K562 (cell line): ENCODE measurements at regions not wholly inside any gene's neighbourhood (a gene's known extent, or its start where the extent isn't known, plus 50 kb on each side); places are given as distances from the start of the nearest gene placed in this dataset.

Experiments
- ATAC-seq: fragments of 200-7000 bp; cut with Tn5 transposase; 3 replicates; pipeline ENCODE4 v1.9.1; 2020; ENCODE audit warnings: moderate library complexity
- BruUV-seq: library from RNA; stranded (reverse); fragments of 400-500 nt; replicated peaks from 2 replicates; lab custom pipeline; 2021; lab: Mats Ljungman, UMichigan
- CTCF ChIA-PET: fragments of 300-600 bp; formaldehyde crosslinking; extraction: SDS; loops from one replicate; lab custom pipeline; 2021; ENCODE audit warnings: low intra/inter-chr PET ratio; lab: Yijun Ruan, JAX
- POLR2A ChIA-PET: fragments of 300-600, 350-650 bp; sonication (Branson Sonifier 250); formaldehyde crosslinking; extraction: SDS; loops from one replicate; lab custom pipeline; 2021; ENCODE audit warnings: antibody characterized with exemption, inconsistent platforms; lab: Yijun Ruan, JAX
- DNase-seq, 4 experiments: peaks; one replicate each; pipeline versions ENCODE4 v3.0.0 to v3.0.0-alpha.2; 2011 to 2018; ENCODE audit warnings: low spot score in 3 of 4, mixed read lengths in 3 of 4; ENCODE audit errors: extremely low read depth in 1 of 4
- FAIRE-seq: peaks from 2 replicates; lab custom pipeline; 2011; peaks lifted over from hg19 to GRCh38; lab: Jason Lieb, UNC
- H2AFZ ChIP-seq: 2 replicates; pipeline ENCODE4 v1.6.0; 2011; ENCODE audit warnings: low read depth, low read length, control low read depth, inconsistent platforms
- H3K27ac ChIP-seq: fragments of 200-600 bp; 3 replicates; pipeline ENCODE4 v1.8.0; 2011; ENCODE audit warnings: low read depth, mild to moderate bottlenecking, control low read depth, inconsistent platforms, low read length, moderate library complexity, mixed read lengths; ENCODE audit errors: extremely low read depth
- H3K27me3 ChIP-seq, 2 experiments: fragments of 300-600 bp in 1 of 2; 2 replicates in 1 of 2; 3 replicates in 1 of 2; pipeline versions ENCODE4 v1.6.0 to v1.8.0; 2011; ENCODE audit warnings: inconsistent platforms in 2 of 2, low read length in 2 of 2, mild to moderate bottlenecking in 1 of 2, mixed read lengths in 1 of 2, moderate library complexity in 1 of 2; ENCODE audit not compliant: control insufficient read depth in 2 of 2, insufficient read depth in 2 of 2
- H3K36me3 ChIP-seq: fragments of 300-600 bp; 3 replicates; pipeline ENCODE4 v1.8.0; 2011; ENCODE audit warnings: mild to moderate bottlenecking, low read length, inconsistent platforms; ENCODE audit not compliant: control insufficient read depth, insufficient read depth
- H3K4me1 ChIP-seq, 2 experiments: fragments of 200-600 bp in 1 of 2; replicated peaks in 1 of 2; 2 replicates in 1 of 2; 3 replicates in 1 of 2; pipeline versions ENCODE4 v1.5.1 to v1.8.0; 2011; ENCODE audit warnings: inconsistent platforms in 2 of 2, low read length in 2 of 2, mild to moderate bottlenecking in 1 of 2, mixed read lengths in 1 of 2, moderate library complexity in 1 of 2; ENCODE audit not compliant: control insufficient read depth in 2 of 2, insufficient read depth in 2 of 2
- H3K4me2 ChIP-seq: 2 replicates; pipeline ENCODE4 v1.6.1; 2011; ENCODE audit warnings: low read length, control low read depth, inconsistent platforms, mixed read lengths; ENCODE audit not compliant: insufficient read depth
- H3K4me3 ChIP-seq: fragments of 200-600 bp; sonication (generic), shearing (Covaris generic); 2 replicates; pipeline ENCODE4 v1.5.1; 2016; ENCODE audit warnings: control low read depth, inconsistent platforms
- H3K79me2 ChIP-seq: fragments of 200-600 bp; 3 replicates; pipeline ENCODE4 v1.8.0; 2011; ENCODE audit warnings: low read length, inconsistent platforms; ENCODE audit not compliant: control insufficient read depth, insufficient read depth
- H3K9ac ChIP-seq, 2 experiments: 2 replicates each; pipeline versions ENCODE4 v1.6.0 to v1.6.1; 2011; ENCODE audit warnings: low read depth in 2 of 2, low read length in 2 of 2, control low read depth in 1 of 2, inconsistent platforms in 1 of 2, mild to moderate bottlenecking in 1 of 2, mixed read lengths in 1 of 2; ENCODE audit not compliant: insufficient read depth in 1 of 2
- H3K9me1 ChIP-seq: one replicate; pipeline ENCODE4 v1.6.0; 2011; ENCODE audit warnings: inconsistent platforms, mild to moderate bottlenecking, low read length, moderate library complexity; ENCODE audit not compliant: control insufficient read depth, insufficient read depth
- H3K9me3 ChIP-seq: replicated peaks from 2 replicates; pipeline ENCODE4 v1.5.1; 2011; ENCODE audit warnings: low read depth, low read length, inconsistent platforms; ENCODE audit not compliant: control insufficient read depth, insufficient read depth
- H4K20me1 ChIP-seq: replicated peaks from 2 replicates; pipeline ENCODE4 v1.6.1; 2011; ENCODE audit warnings: low read length, inconsistent platforms, mixed read lengths; ENCODE audit not compliant: control insufficient read depth, insufficient read depth
- BRF2 ChIP-seq: IDR thresholded peaks from 3 replicates; pipeline ENCODE4 v1.6.1; 2011; ENCODE audit warnings: borderline replicate concordance, mild to moderate bottlenecking; ENCODE audit not compliant: insufficient read length, insufficient read depth
- E2F8 ChIP-seq: fragments of 450-650 bp; IDR thresholded peaks from 2 replicates; pipeline ENCODE4 v1.7.1; 2018; ENCODE audit warnings: mild to moderate bottlenecking, low read depth; ENCODE audit not compliant: partially characterized antibody
- EGR1 ChIP-seq: fragments of 450-650 bp; conservative IDR thresholded peaks from 2 replicates; pipeline ENCODE4 v1.6.1; 2017; ENCODE audit warnings: mild to moderate bottlenecking
- HSF4 ChIP-seq: fragments of 250-450 bp; sonication (Bioruptor Pico); IDR thresholded peaks from 2 replicates; pipeline ENCODE4 v2.1.2; 2022; ENCODE audit warnings: mild to moderate bottlenecking, moderate library complexity, borderline replicate concordance
- PKNOX1 ChIP-seq: fragments of 450-650 bp; IDR thresholded peaks from 2 replicates; pipeline ENCODE4 v1.6.1; 2016
- POLR2B ChIP-seq: fragments of 450-650 bp; IDR thresholded peaks from 2 replicates; pipeline ENCODE4 v1.6.1; 2018; ENCODE audit warnings: low read depth; ENCODE audit not compliant: partially characterized antibody
- RBM25 ChIP-seq: fragments of 200-400 bp; formaldehyde crosslinking; IDR thresholded peaks from 2 replicates; pipeline ENCODE4 v1.6.1; 2018; ENCODE audit warnings: low read length, low read depth, moderate library complexity; ENCODE audit not compliant: severe bottlenecking
- RNF2 ChIP-seq: sonication (generic); IDR thresholded peaks from 2 replicates; pipeline ENCODE4 v1.6.1; 2016
- SAFB2 ChIP-seq: fragments of 200-400 bp; formaldehyde crosslinking; IDR thresholded peaks from 2 replicates; pipeline ENCODE4 v1.6.1; 2018; ENCODE audit warnings: borderline replicate concordance, low read length, low read depth, moderate library complexity; ENCODE audit not compliant: severe bottlenecking
- SMARCB1 ChIP-seq: IDR thresholded peaks from 2 replicates; pipeline ENCODE4 v1.6.1; 2011; ENCODE audit warnings: improper control_type of control experiment, low read depth; ENCODE audit not compliant: insufficient read length
- WHSC1 ChIP-seq: IDR thresholded peaks from one replicate; pipeline ENCODE4 v1.6.1; 2012; ENCODE audit warnings: low read length, control low read depth, inconsistent platforms
- ZNF282 ChIP-seq: sonication (generic); formaldehyde crosslinking; IDR thresholded peaks from 2 replicates; pipeline ENCODE4 v1.8.1; 2023; ENCODE audit warnings: missing genetic modification reagents
- ZNF316 ChIP-seq: fragments of 450-650 bp; IDR thresholded peaks from 2 replicates; pipeline ENCODE4 v1.6.1; 2016
- in situ Hi-C: fragments of 300-500 bp; cut with MboI; formaldehyde crosslinking; loops from 4 replicates; pipeline ENCODE4 v1.15.0; 2018; ENCODE audit warnings: inconsistent platforms, mixed read lengths
- intact Hi-C: fragments of 100-400 bp; cut with micrococcal nuclease; formaldehyde crosslinking; loops from 2 replicates; pipeline ENCODE4 v1.14.2; 2022

GRCh38 chr4:145297556-145297955 is 117.2 kb upstream of the OTUD4 start:
- BruUV-seq: no TSS peak
- H3K27ac ChIP-seq: no peak overlapping the region
- no peaks in the 10 kb centered on the region for H3K9me3 ChIP-seq
- CTCF ChIA-PET: no interaction called here
- POLR2A ChIA-PET: no interaction called here
- ATAC-seq (no peak), FAIRE-seq (no peak), DNase-seq (no peak)
- no peak for TF ChIP-seq SAFB2
- no peak for TF ChIP-seq ZNF282 (CRISPR knock-in tag)
- no peak for TF ChIP-seq RBM25
- no peak for TF ChIP-seq WHSC1
- no peak for TF ChIP-seq POLR2B
- TF ChIP-seq HSF4: no peak
- no peak for TF ChIP-seq RNF2
- no peak for TF ChIP-seq EGR1
- TF ChIP-seq E2F8: no peak
- no peak for TF ChIP-seq SMARCB1
- no peak for TF ChIP-seq BRF2
- no peak for TF ChIP-seq PKNOX1
- no peak for TF ChIP-seq ZNF316
- H4K20me1 ChIP-seq: no peaks in the 10 kb centered on the region
- H3K36me3 ChIP-seq: no peaks in the 10 kb centered on the region
- H3K79me2 ChIP-seq: no peaks in the 10 kb centered on the region
- no peak overlapping the region for H3K9ac ChIP-seq
- no peaks in the 10 kb centered on the region for H3K4me1 ChIP-seq
- in situ Hi-C loops: no loop called here
- H3K4me3 ChIP-seq: no peak overlapping the region
- H3K9me1 ChIP-seq: no peaks in the 10 kb centered on the region
- no peaks in the 10 kb centered on the region; a peak in 1 of 5 replicates for H3K27me3 ChIP-seq
- no peak overlapping the region for H3K4me2 ChIP-seq
- intact Hi-C loops: no loop called here
- H2AFZ ChIP-seq: no peak overlapping the region
